GM12865 (cell line): ENCODE measurements at regions not wholly inside any gene's neighbourhood (a gene's known extent, or its start where the extent isn't known, plus 50 kb on each side); places are given as distances from the start of the nearest gene placed in this dataset.

ENCODE experiments used
- DNase-seq: peaks from one replicate; pipeline ENCODE4 v3.0.0; 2010; ENCODE audit warnings: low read depth
- H3K4me3 ChIP-seq: 2 replicates; pipeline ENCODE4 v1.5.1; 2011; ENCODE audit warnings: mild to moderate bottlenecking, low read depth, low read length, control low read depth
- CTCF ChIP-seq: IDR thresholded peaks from 2 replicates; pipeline ENCODE4 v1.5.1; 2011; ENCODE audit warnings: low read length, control low read depth, low read depth, inconsistent platforms; ENCODE audit not compliant: insufficient read depth; ENCODE audit errors: missing control alignments

- H3K4me3 ChIP-seq = no peak overlapping the region
- no peak for TF ChIP-seq CTCF
- DNase-seq = no peak
Measured at GRCh38 chr1:29896791-29897714, 660.7 kb downstream of the PTPRU start.

GRCh38 chr1:29896300-29896699 is 660.0 kb downstream of the PTPRU start:
- no peak for DNase-seq
- H3K4me3 ChIP-seq = no peak overlapping the region
- no peak for TF ChIP-seq CTCF

- no peak overlapping the region for H3K4me3 ChIP-seq
- DNase-seq = no peak
- no peak for TF ChIP-seq CTCF
Measured at GRCh38 chr1:29895201-29895600, 658.9 kb downstream of the PTPRU start.

- DNase-seq = no peak
- no peak for TF ChIP-seq CTCF
- no peak overlapping the region for H3K4me3 ChIP-seq
Measured at GRCh38 chr1:29894311-29894710, 658.0 kb downstream of the PTPRU start.

GRCh38 chr1:29893806-29894205 is 657.5 kb downstream of the PTPRU start:
- H3K4me3 ChIP-seq = no peak overlapping the region
- no peak for TF ChIP-seq CTCF
- no peak for DNase-seq

GRCh38 chr1:29893046-29893723 is 656.9 kb downstream of the PTPRU start:
- no peak overlapping the region for H3K4me3 ChIP-seq
- TF ChIP-seq CTCF = no peak
- DNase-seq = no peak
